ENCODE measurements at regions not wholly inside any gene's neighbourhood (a gene's known extent, or its start where the extent isn't known, plus 50 kb on each side); places are given as distances from the start of the nearest gene placed in this dataset.

GRCh38 chr4:62414563-62414962, 1214.4 kb downstream of the ADGRL3 start:
- TF ChIP-seq CTCF (conservative IDR thresholded peaks at IDR 0.05; ENCODE audit: low read depth, low read length) (no peak), EZH2 (IDR thresholded peaks at IDR 0.05; ENCODE audit: borderline replicate concordance, low read depth, low read length, poor library complexity, severe bottlenecking) (no peak)

Measured in A673 (cell line).